ENCODE measurements at regions not wholly inside any gene's neighbourhood (a gene's known extent, or its start where the extent isn't known, plus 50 kb on each side); places are given as distances from the start of the nearest gene placed in this dataset.

GRCh38 chr12:13843841-13844240, 137.6 kb downstream of the GRIN2B start:
- no peak for DNase-seq (ENCODE audit: extremely low read depth, low read depth, low spot score)

- no peak for DNase-seq (ENCODE audit: extremely low read depth, low read depth, low spot score)
Observed at GRCh38 chr12:13841358-13841757, 140.0 kb downstream of the GRIN2B start.

- no peak for DNase-seq (ENCODE audit: extremely low read depth, low read depth, low spot score)
Observed at GRCh38 chr12:13839365-13840336, 141.8 kb downstream of the GRIN2B start.

GRCh38 chr12:13836099-13836498, 145.3 kb downstream of the GRIN2B start:
- DNase-seq (ENCODE audit: extremely low read depth, low read depth, low spot score), result no peak

- no peak for DNase-seq (ENCODE audit: extremely low read depth, low read depth, low spot score)
Observed at GRCh38 chr12:13835652-13836051, 145.8 kb downstream of the GRIN2B start.

GRCh38 chr12:13834241-13834640, 147.2 kb downstream of the GRIN2B start:
- no peak for DNase-seq (ENCODE audit: extremely low read depth, low read depth, low spot score)

- DNase-seq (ENCODE audit: extremely low read depth, low read depth, low spot score), result no peak
Observed at GRCh38 chr12:13817131-13817530, 164.3 kb downstream of the GRIN2B start.

GRCh38 chr12:13816394-13816793, 165.0 kb downstream of the GRIN2B start:
- no peak for DNase-seq (ENCODE audit: extremely low read depth, low read depth, low spot score)

- DNase-seq (ENCODE audit: extremely low read depth, low read depth, low spot score), result no peak
Observed at GRCh38 chr12:13812168-13812567, 169.2 kb downstream of the GRIN2B start.

- no peak for DNase-seq (ENCODE audit: extremely low read depth, low read depth, low spot score)
Observed at GRCh38 chr12:13811061-13811460, 170.3 kb downstream of the GRIN2B start.

- no peak for DNase-seq (ENCODE audit: extremely low read depth, low read depth, low spot score)
Observed at GRCh38 chr12:13805041-13805440, 176.4 kb downstream of the GRIN2B start.

GRCh38 chr12:13801543-13801942, 179.9 kb downstream of the GRIN2B start:
- no peak for DNase-seq (ENCODE audit: extremely low read depth, low read depth, low spot score)

- DNase-seq (ENCODE audit: extremely low read depth, low read depth, low spot score), result no peak
Observed at GRCh38 chr12:13799574-13799973, 181.8 kb downstream of the GRIN2B start.

- no peak for DNase-seq (ENCODE audit: extremely low read depth, low read depth, low spot score)
Observed at GRCh38 chr12:13798162-13798561, 183.2 kb downstream of the GRIN2B start.

- DNase-seq (ENCODE audit: extremely low read depth, low read depth, low spot score), result no peak
Observed at GRCh38 chr12:13794706-13795105, 186.7 kb downstream of the GRIN2B start.

- DNase-seq (ENCODE audit: extremely low read depth, low read depth, low spot score), result no peak
Observed at GRCh38 chr12:13790317-13790716, 191.1 kb downstream of the GRIN2B start.

GRCh38 chr12:13788626-13789025, 192.8 kb downstream of the GRIN2B start:
- no peak for DNase-seq (ENCODE audit: extremely low read depth, low read depth, low spot score)

- no peak for DNase-seq (ENCODE audit: extremely low read depth, low read depth, low spot score)
Observed at GRCh38 chr12:13786646-13787045, 194.8 kb downstream of the GRIN2B start.

GRCh38 chr12:13784504-13784903, 196.9 kb downstream of the GRIN2B start:
- DNase-seq (ENCODE audit: extremely low read depth, low read depth, low spot score), result no peak

- DNase-seq (ENCODE audit: extremely low read depth, low read depth, low spot score), result no peak
Observed at GRCh38 chr12:13780453-13780852, 200.9 kb downstream of the GRIN2B start.

- no peak for DNase-seq (ENCODE audit: extremely low read depth, low read depth, low spot score)
Observed at GRCh38 chr12:13777374-13777773, 204.0 kb downstream of the GRIN2B start.

- no peak for DNase-seq (ENCODE audit: extremely low read depth, low read depth, low spot score)
Observed at GRCh38 chr12:13772264-13772663, 209.1 kb downstream of the GRIN2B start.

- no peak for DNase-seq (ENCODE audit: extremely low read depth, low read depth, low spot score)
Observed at GRCh38 chr12:13770576-13770975, 210.8 kb downstream of the GRIN2B start.
